HCT116 (cell line): ENCODE measurements at regions not wholly inside any gene's neighbourhood (a gene's known extent, or its start where the extent isn't known, plus 50 kb on each side); places are given as distances from the start of the nearest gene placed in this dataset.

Source experiments
- CTCF ChIP-seq, 3 experiments: fragments of 200-600 bp in 1 of 3; sonication (generic) in 1 of 3; IDR thresholded peaks in 2 of 3; conservative IDR thresholded peaks in 1 of 3; 2 replicates each; pipeline ENCODE4 v1.5.1; 2012 to 2017; ENCODE audit warnings: low read depth in 2 of 3, low read length in 2 of 3, antibody characterized with exemption in 1 of 3, borderline replicate concordance in 1 of 3, control low read depth in 1 of 3, mild to moderate bottlenecking in 1 of 3, mixed read lengths in 1 of 3, mixed run types in 1 of 3, moderate library complexity in 1 of 3; ENCODE audit not compliant: insufficient read depth in 1 of 3
- POLR2AphosphoS5 ChIP-seq: IDR thresholded peaks from 2 replicates; pipeline ENCODE4 v1.6.1; 2011; ENCODE audit warnings: mild to moderate bottlenecking, low read depth, low read length, moderate library complexity
- SP1 ChIP-seq: IDR thresholded peaks from 2 replicates; pipeline ENCODE4 v1.6.1; 2012; ENCODE audit warnings: low read depth
- TF ChIP-seq, protein P1 (sequence below): IDR thresholded peaks from 2 replicates; pipeline ENCODE4 v1.6.1; 2012

GRCh38 chr5:56516441-56516840 lies 283.3 kb upstream of the ANKRD55 start:
- TF ChIP-seq CTCF (IDR thresholded peaks at IDR 0.05 in 2 of 3, conservative IDR thresholded peaks at IDR 0.05 in 1 of 3; ENCODE audit: borderline replicate concordance in 1 of 3, insufficient read depth in 1 of 3, low read depth in 2 of 3, low read length in 2 of 3) (no peak), POLR2AphosphoS5 (no peak), SP1 (no peak)
- TF ChIP-seq, protein P1, sequence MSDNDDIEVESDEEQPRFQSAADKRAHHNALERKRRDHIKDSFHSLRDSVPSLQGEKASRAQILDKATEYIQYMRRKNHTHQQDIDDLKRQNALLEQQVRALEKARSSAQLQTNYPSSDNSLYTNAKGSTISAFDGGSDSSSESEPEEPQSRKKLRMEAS = no peak
